HCT116 (cell line): ENCODE measurements at regions not wholly inside any gene's neighbourhood (a gene's known extent, or its start where the extent isn't known, plus 50 kb on each side); places are given as distances from the start of the nearest gene placed in this dataset.

ENCODE experiments used
- ATAC-seq: fragments of 200-7000 bp; cut with Tn5 transposase; 2 replicates; pipeline ENCODE4 v1.9.1; 2020; ENCODE audit warnings: mild to moderate bottlenecking, moderate library complexity
- BruUV-seq: library from RNA; stranded (reverse); fragments of 400-500 nt; replicated peaks from 2 replicates; lab custom pipeline; 2021; lab: Mats Ljungman, UMichigan
- CTCF ChIA-PET: fragments of 300-600 bp; sonication (Branson Sonifier 250); formaldehyde crosslinking; loops from one replicate; lab custom pipeline; 2021; ENCODE audit warnings: antibody characterized with exemption; lab: Charles Lee
- POLR2A ChIA-PET: fragments of 300-600, 350-600 bp; sonication (Branson Sonifier 250); formaldehyde crosslinking; loops from one replicate; lab custom pipeline; 2021; ENCODE audit warnings: antibody characterized with exemption; lab: Charles Lee
- RAD21 ChIA-PET, 2 experiments: fragments of 300-600 bp; sonication (Branson Sonifier 250); formaldehyde crosslinking; loops; one replicate each; lab custom pipeline; 2023; ENCODE audit warnings: low total read pairs in 2 of 2; ENCODE audit not compliant: uncharacterized antibody in 2 of 2, unreplicated experiment in 2 of 2, low non-redundant PET in 1 of 2; lab: Charles Lee
- DNase-seq: peaks from one replicate; pipeline ENCODE4 v3.0.0-alpha.2; 2010; ENCODE audit warnings: low read depth, low spot score
- H2AFZ ChIP-seq: fragments of 200-600 bp; shearing (Covaris generic), sonication (generic); 2 replicates; pipeline ENCODE4 v1.6.1; 2017; ENCODE audit warnings: low read depth, mixed run types, mixed read lengths, antibody characterized with exemption, low read length; ENCODE audit not compliant: poor library complexity, severe bottlenecking
- H3K27ac ChIP-seq: 2 replicates; pipeline ENCODE4 v1.5.1; 2012; ENCODE audit warnings: low read depth, low read length
- H3K27me3 ChIP-seq: fragments of 200-600 bp; sonication (generic); 2 replicates; pipeline ENCODE4 v1.6.1; 2016; ENCODE audit warnings: mixed run types, low read length, mixed read lengths; ENCODE audit not compliant: insufficient read depth
- H3K36me3 ChIP-seq, 2 experiments: fragments of 200-500 bp in 1 of 2; fragments of 200-600 bp in 1 of 2; sonication (Bioruptor generic) in 1 of 2; sonication (generic) in 1 of 2; 2 replicates each; pipeline versions ENCODE4 v1.5.1 to v1.6.1; 2014 to 2016; ENCODE audit warnings: low read length in 2 of 2, inconsistent platforms in 1 of 2, mixed read lengths in 1 of 2, mixed run types in 1 of 2; ENCODE audit not compliant: insufficient read depth in 2 of 2, control insufficient read depth in 1 of 2
- H3K4me1 ChIP-seq, 2 experiments: fragments of 200-600 bp in 1 of 2; sonication (generic) in 1 of 2; 2 replicates each; pipeline versions ENCODE4 v1.5.1 to v1.6.1; 2012 to 2017; ENCODE audit warnings: low read length in 2 of 2, inconsistent platforms in 1 of 2, mild to moderate bottlenecking in 1 of 2, mixed read lengths in 1 of 2, mixed run types in 1 of 2, moderate library complexity in 1 of 2; ENCODE audit not compliant: insufficient read depth in 2 of 2, control insufficient read depth in 1 of 2
- H3K4me2 ChIP-seq: fragments of 200-600 bp; sonication (generic); 2 replicates; pipeline ENCODE4 v1.6.1; 2017; ENCODE audit warnings: mixed run types, low read length, mixed read lengths
- H3K4me3 ChIP-seq, 2 experiments: fragments of 200-600 bp in 1 of 2; sonication (generic) in 1 of 2; replicated peaks in 1 of 2; 2 replicates each; pipeline ENCODE4 v1.5.1; 2011 to 2016; ENCODE audit warnings: low read length in 2 of 2, control low read depth in 1 of 2, low read depth in 1 of 2, mild to moderate bottlenecking in 1 of 2, mixed read lengths in 1 of 2, mixed run types in 1 of 2
- H3K79me2 ChIP-seq: fragments of 200-600 bp; sonication (generic); 2 replicates; pipeline ENCODE4 v1.6.1; 2017; ENCODE audit warnings: mild to moderate bottlenecking, mixed run types, low read length, moderate library complexity, mixed read lengths; ENCODE audit not compliant: insufficient read depth
- H3K9ac ChIP-seq: fragments of 200-600 bp; sonication (generic); 2 replicates; pipeline ENCODE4 v1.6.1; 2016; ENCODE audit warnings: low read length, mixed read lengths
- H3K9me2 ChIP-seq: fragments of 200-600 bp; sonication (generic), shearing (Covaris generic); 2 replicates; pipeline ENCODE4 v1.6.1; 2017; ENCODE audit warnings: mixed run types, mild to moderate bottlenecking, moderate library complexity; ENCODE audit not compliant: insufficient read depth
- H3K9me3 ChIP-seq, 2 experiments: fragments of 200-500 bp in 1 of 2; fragments of 200-600 bp in 1 of 2; sonication (Bioruptor generic) in 1 of 2; sonication (generic) in 1 of 2; 2 replicates each; pipeline ENCODE4 v1.6.1; 2014 to 2017; ENCODE audit warnings: low read length in 2 of 2, mixed read lengths in 2 of 2, inconsistent platforms in 1 of 2, low read depth in 1 of 2, mild to moderate bottlenecking in 1 of 2, mixed run types in 1 of 2, moderate library complexity in 1 of 2; ENCODE audit not compliant: control insufficient read depth in 1 of 2, insufficient read depth in 1 of 2
- H4K20me1 ChIP-seq: fragments of 200-600 bp; sonication (generic), shearing (Covaris generic); 2 replicates; pipeline ENCODE4 v1.6.1; 2017; ENCODE audit warnings: mixed run types, mild to moderate bottlenecking, moderate library complexity; ENCODE audit not compliant: insufficient read depth
- ATF3 ChIP-seq: IDR thresholded peaks from 2 replicates; pipeline ENCODE4 v1.6.1; 2012
- CBX3 ChIP-seq: IDR thresholded peaks from 2 replicates; pipeline ENCODE4 v1.6.1; 2012; ENCODE audit warnings: low read depth
- CEBPB ChIP-seq: IDR thresholded peaks from 2 replicates; pipeline ENCODE4 v1.6.1; 2012; ENCODE audit warnings: low read depth
- EGR1 ChIP-seq: IDR thresholded peaks from 2 replicates; pipeline ENCODE4 v1.6.1; 2012; ENCODE audit warnings: low read depth
- EZH2 ChIP-seq: fragments of 200-600 bp; sonication (generic); IDR thresholded peaks from 2 replicates; pipeline ENCODE4 v1.6.1; 2017; ENCODE audit warnings: antibody characterized with exemption, mixed run types
- EZH2phosphoT487 ChIP-seq: fragments of 200-600 bp; IDR thresholded peaks from 2 replicates; pipeline ENCODE4 v1.6.1; 2018; ENCODE audit warnings: antibody characterized with exemption, borderline replicate concordance
- FOSL1 ChIP-seq: IDR thresholded peaks from 2 replicates; pipeline ENCODE4 v1.6.1; 2012; ENCODE audit warnings: low read depth
- JUND ChIP-seq: IDR thresholded peaks from 2 replicates; pipeline ENCODE4 v1.6.1; 2012
- MAX ChIP-seq: IDR thresholded peaks from 2 replicates; pipeline ENCODE4 v1.6.1; 2012
- POLR2AphosphoS5 ChIP-seq: IDR thresholded peaks from 2 replicates; pipeline ENCODE4 v1.6.1; 2011; ENCODE audit warnings: mild to moderate bottlenecking, low read depth, low read length, moderate library complexity
- RAD21 ChIP-seq: IDR thresholded peaks from 2 replicates; pipeline ENCODE4 v1.6.1; 2012; ENCODE audit warnings: low read depth, mild to moderate bottlenecking
- SP1 ChIP-seq: IDR thresholded peaks from 2 replicates; pipeline ENCODE4 v1.6.1; 2012; ENCODE audit warnings: low read depth
- YY1 ChIP-seq: IDR thresholded peaks from 2 replicates; pipeline ENCODE4 v1.6.1; 2011; ENCODE audit warnings: low read length, low read depth, moderate library complexity, mild to moderate bottlenecking; ENCODE audit not compliant: insufficient replicate concordance; ENCODE audit errors: extremely low read depth
- ZBTB33 ChIP-seq: IDR thresholded peaks from 2 replicates; pipeline ENCODE4 v1.6.1; 2011; ENCODE audit warnings: mild to moderate bottlenecking, low read length, moderate library complexity; ENCODE audit not compliant: insufficient replicate concordance; ENCODE audit errors: extremely low read depth
- ZFX ChIP-seq: fragments of 450-650 bp; IDR thresholded peaks from 2 replicates; pipeline ENCODE4 v1.6.1; 2017
- intact Hi-C: fragments of 100-400 bp; cut with micrococcal nuclease; formaldehyde crosslinking; loops from 2 replicates; pipeline ENCODE4 v1.10.0; 2022

- ChIA-PET RAD21 (no interaction called here), CTCF (interaction anchor here (2.0 kb wide), 1 partner anchor 94 kb away, joined by 10 read pairs; no protein-coding TSS in a partner anchor), POLR2A (no interaction called here)
- H3K9ac ChIP-seq: no peak overlapping the region
- H3K4me1 ChIP-seq: peaks cover 0 to 20% of the 10 kb centered on the region in 2 experiments; a peak in 2 of 4 replicates
- no peaks in the 10 kb centered on the region for H3K79me2 ChIP-seq
- H3K4me3 ChIP-seq: no peak overlapping the region
- no peaks in the 10 kb centered on the region for H3K9me2 ChIP-seq
- H4K20me1 ChIP-seq: no peaks in the 10 kb centered on the region
- ATAC-seq (no peak), DNase-seq (no peak)
- no peaks in the 10 kb centered on the region for H3K9me3 ChIP-seq
- intact Hi-C loops: loop anchor here (10.0 kb wide), 1 partner anchor 338 kb away; no protein-coding TSS in a partner anchor
- no peaks in the 10 kb centered on the region for H3K36me3 ChIP-seq
- no peak overlapping the region for H2AFZ ChIP-seq
- no peaks in the 10 kb centered on the region for H3K27me3 ChIP-seq
- TF ChIP-seq JUND (no peak), ATF3 (no peak), EGR1 (no peak), POLR2AphosphoS5 (no peak), CBX3 (no peak), ZFX (no peak), ZBTB33 (no peak), EZH2phosphoT487 (no peak), FOSL1 (no peak), YY1 (no peak), SP1 (no peak), EZH2 (no peak), RAD21 (no peak), MAX (no peak), CEBPB (no peak)
- H3K27ac ChIP-seq: no peak overlapping the region
- H3K4me2 ChIP-seq: no peak overlapping the region
- BruUV-seq: no TSS peak
Measured at GRCh38 chr6:159102373-159103160, 57.8 kb upstream of the TAGAP start.
